Neuron (in vitro differentiated cells): ENCODE measurements at regions not wholly inside any gene's neighbourhood (a gene's known extent, or its start where the extent isn't known, plus 50 kb on each side); places are given as distances from the start of the nearest gene placed in this dataset.
"Not testable (repeated sequence)": the region's sequence is repeated elsewhere in the genome, so short reads cannot be mapped to it uniquely, and the experiment has no call there.

Experiments
- H2AFZ ChIP-seq: one replicate; pipeline ENCODE4 v1.6.1; 2013; ENCODE audit warnings: low read depth, mild to moderate bottlenecking, inconsistent platforms, low read length, moderate library complexity
- H3K27me3 ChIP-seq: one replicate; pipeline ENCODE4 v1.6.1; 2013; ENCODE audit warnings: low read length; ENCODE audit not compliant: insufficient read depth
- H3K36me3 ChIP-seq: one replicate; pipeline ENCODE4 v1.6.1; 2013; ENCODE audit warnings: low read length; ENCODE audit not compliant: insufficient read depth
- H3K4me1 ChIP-seq: one replicate; pipeline ENCODE4 v1.6.1; 2013; ENCODE audit warnings: low read length; ENCODE audit not compliant: insufficient read depth
- H3K4me3 ChIP-seq: 2 replicates; pipeline ENCODE4 v1.5.1; 2013; ENCODE audit warnings: mild to moderate bottlenecking, low read length, moderate library complexity
- H3K9me3 ChIP-seq: one replicate; pipeline ENCODE4 v1.6.1; 2013; ENCODE audit warnings: low read length

DNA sequence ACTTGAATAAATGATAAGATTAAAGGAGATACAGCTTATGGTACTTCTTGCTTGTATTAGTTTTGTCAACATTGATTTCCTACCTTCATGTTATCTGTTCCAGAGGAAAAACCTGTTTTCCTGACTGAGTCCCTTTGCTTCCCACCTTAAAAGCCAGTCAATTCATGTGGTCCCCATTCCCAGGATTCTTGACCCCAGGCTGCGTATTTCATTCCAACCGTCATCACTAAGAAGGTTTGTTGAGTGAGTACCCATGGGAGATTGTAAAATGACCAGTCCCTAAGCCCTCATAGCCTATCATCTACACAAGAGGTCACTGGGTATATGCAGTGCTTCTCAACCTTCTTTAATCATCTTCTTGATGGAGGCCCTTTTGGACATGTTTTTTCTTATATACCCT is 52.2 kb downstream of the BEX3 start:
- H3K9me3 ChIP-seq: no peaks in the 10 kb centered on the region
- H3K4me3 ChIP-seq: no peak overlapping the region
- no peaks in the 10 kb centered on the region for H3K36me3 ChIP-seq

DNA sequence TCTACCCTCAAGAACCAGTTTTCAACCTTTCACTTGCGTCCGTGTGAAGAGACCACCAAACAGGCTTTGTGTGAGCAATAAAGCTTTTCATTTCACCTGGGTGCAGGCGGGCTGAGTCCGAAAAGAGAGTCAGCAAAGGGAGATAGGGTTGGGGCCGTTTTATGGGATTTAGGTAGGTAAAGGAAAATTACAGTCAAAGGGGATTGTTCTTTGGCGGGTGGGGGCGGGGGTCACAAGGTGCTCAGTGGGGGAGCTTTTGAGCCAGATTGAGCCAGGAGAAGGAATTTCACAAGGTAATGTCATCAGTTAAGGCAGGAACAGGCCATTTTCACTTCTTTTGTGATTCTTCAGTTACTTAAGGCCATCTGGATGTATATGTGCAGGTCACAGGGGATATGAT is 52.7 kb downstream of the BEX3 start:
- H3K4me1 ChIP-seq, H3K9me3 ChIP-seq, H2AFZ ChIP-seq, H3K36me3 ChIP-seq, H3K4me3 ChIP-seq, H3K27me3 ChIP-seq: not testable (repeated sequence)

More for the DNA sequence above, 52.2 kb downstream of the BEX3 start:
- Histone ChIP-seq H3K4me1 (peaks cover 5% of the 10 kb centered on the region), H2AFZ (no peak overlapping the region), H3K27me3 (no peaks in the 10 kb centered on the region)

DNA sequence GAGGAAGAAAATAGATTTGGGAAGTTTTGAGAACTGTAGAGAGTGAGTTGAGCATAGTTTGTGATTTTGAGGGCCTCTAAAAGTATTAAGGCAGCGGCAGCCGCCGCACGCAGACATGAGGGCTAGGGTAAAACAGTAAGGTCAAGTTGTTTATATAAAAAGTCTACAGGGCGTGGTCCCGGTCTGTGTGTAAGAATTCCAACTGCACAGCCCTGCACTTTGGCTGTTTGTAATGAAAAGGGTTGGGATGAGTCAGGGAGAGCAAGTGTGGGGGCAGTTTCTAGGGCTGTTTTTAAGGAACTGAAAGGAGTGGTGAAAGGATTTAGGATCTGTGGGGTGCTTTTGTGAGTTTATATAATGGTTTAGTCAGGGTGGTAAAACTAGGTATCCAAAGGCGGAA is 55.0 kb downstream of the BEX3 start:
- no peaks in the 10 kb centered on the region for H3K36me3 ChIP-seq

DNA sequence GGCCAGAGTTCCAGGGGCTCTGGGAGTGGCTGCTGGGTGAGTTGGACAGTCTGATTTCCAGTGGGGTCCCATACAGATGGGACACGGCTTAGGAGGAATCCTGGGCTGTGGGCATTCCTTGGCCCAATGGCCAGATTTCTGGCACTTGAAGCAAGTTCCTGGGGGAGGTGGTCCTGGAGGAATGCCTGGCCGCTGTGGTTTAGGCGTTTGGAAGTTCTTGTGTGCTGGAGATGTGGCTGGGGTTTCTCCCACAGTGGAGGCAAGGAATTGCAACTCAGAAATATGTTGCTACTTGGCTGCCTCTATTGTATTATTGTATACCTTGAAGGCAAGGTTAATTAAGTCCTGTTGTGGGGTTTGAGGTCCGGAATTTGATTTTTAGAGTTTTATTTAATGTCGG is 56.5 kb downstream of the BEX3 start:
- H2AFZ ChIP-seq, H3K36me3 ChIP-seq, H3K4me3 ChIP-seq, H3K27me3 ChIP-seq, H3K4me1 ChIP-seq, H3K9me3 ChIP-seq: not testable (repeated sequence)

More for the DNA sequence above, 55.0 kb downstream of the BEX3 start:
- Histone ChIP-seq H3K4me3 (no peak overlapping the region), H3K27me3 (no peaks in the 10 kb centered on the region), H3K4me1 (no peaks in the 10 kb centered on the region), H3K9me3 (no peaks in the 10 kb centered on the region), H2AFZ (no peak overlapping the region)

DNA sequence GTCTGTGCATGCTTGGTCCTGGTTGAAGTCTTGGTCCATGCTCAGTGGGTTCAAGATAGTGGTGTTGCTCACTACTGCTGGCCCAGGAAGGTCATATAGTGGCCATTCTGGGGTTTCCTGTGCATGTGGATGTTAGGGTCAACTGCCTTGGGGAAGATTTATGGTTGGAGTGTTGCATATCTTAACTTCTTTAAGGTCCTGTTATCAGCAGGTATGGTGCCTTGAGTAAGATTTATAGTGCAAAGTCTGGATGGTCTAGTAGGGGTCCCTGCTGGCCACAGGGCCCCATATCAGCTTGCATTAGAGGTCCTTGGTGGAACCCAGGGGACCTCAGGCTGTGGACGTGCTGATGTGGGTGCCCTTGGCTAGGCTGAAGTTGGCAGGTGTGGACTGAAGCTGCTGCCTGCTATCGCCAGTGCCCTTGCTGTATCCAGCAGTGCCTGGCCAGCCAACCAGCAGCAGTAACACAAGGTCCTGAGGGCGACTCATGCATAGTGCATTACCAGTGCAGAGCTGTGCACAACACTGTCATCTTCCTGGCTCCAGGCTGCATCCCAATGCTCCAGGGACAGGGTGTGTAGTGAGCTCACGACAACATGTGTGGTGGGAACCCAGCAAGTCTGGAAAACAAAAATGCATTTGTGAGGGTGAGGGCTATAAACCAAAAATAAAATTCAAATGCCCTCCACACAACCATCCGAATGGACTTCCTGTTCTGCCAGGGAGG is 61.0 kb downstream of the BEX3 start:
- H3K4me3 ChIP-seq: no peak overlapping the region
- H3K36me3 ChIP-seq: no peaks in the 10 kb centered on the region
- no peaks in the 10 kb centered on the region for H3K9me3 ChIP-seq
- H3K27me3 ChIP-seq: no peaks in the 10 kb centered on the region
- H3K4me1 ChIP-seq: no peaks in the 10 kb centered on the region
- H2AFZ ChIP-seq: no peak overlapping the region

DNA sequence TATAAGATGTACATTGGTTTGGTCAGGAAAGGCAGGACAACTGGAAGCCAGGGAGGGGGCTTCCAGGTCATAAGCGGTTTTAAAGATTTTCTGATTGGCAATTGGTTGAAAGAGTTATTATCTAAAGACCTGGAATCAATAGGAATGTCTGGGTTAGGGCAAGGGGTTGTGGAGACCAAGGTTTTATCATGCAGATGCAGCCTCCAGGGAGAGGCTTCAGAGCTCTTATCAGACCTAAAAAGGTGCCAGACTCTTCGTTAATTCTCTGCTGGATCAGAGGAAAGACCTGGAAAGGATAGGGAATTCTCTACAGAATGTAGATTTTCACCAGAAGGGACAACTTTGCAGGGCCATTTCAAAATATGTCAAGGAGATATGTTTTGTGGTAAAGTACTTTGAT is 62.8 kb downstream of the BEX3 start:
- Histone ChIP-seq H3K4me3 (no peak overlapping the region), H3K36me3 (no peaks in the 10 kb centered on the region), H3K9me3 (no peaks in the 10 kb centered on the region), H3K27me3 (no peaks in the 10 kb centered on the region), H3K4me1 (peaks cover 5% of the 10 kb centered on the region), H2AFZ (no peak overlapping the region)

DNA sequence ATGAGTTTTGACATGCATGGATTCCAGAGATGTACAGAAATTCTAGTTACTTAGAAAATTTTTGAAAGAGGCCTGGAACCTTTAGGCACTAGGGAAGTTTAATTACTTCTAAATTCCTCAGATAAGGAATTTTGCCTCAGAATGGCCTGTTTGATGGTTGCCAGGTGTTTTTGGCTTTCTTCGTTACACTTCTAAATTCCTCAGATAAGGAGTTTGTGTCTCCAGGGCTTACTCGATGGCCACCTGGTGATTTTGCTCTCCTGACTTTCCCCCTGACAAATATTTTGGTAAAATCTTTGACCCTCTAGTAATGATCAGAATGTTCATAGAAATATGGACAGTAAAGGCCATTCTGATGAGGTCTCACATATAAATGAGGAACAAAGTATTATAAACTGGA is 64.3 kb downstream of the BEX3 start:
- no peak overlapping the region for H2AFZ ChIP-seq
- no peaks in the 10 kb centered on the region for H3K27me3 ChIP-seq
- no peaks in the 10 kb centered on the region for H3K9me3 ChIP-seq
- H3K4me1 ChIP-seq: peaks cover 14% of the 10 kb centered on the region
- H3K4me3 ChIP-seq: no peak overlapping the region
- H3K36me3 ChIP-seq: no peaks in the 10 kb centered on the region

DNA sequence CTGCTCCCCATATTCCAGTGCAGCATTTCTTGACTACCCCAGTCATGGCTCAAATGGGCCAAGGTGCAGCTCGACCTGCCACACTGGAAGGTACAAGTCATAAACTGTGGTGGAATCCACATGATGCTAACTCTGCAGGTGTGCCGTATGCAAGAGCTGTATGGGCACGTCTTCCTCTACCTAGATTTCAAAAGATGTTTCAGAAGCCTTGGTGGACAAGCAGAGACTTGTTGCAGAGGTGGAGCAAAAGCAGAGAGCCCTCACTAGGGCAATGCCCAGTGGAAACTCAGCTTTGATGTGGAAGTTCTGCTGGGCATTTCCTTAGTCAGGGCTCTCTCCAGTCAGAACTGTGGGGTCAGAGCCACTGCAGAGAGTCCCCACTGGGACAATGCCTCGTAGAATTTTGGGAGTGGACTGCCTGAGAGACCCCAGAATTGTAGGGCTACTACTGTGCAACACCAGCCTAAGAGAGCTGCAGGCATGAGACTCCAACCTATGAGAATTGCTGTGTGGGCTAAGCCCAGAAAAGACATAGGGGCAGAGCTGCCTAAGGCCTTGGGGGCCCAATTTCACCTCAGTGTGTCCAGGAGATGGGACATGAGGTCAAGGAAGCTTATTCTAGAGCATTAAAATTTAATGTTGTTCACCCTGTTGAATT is 65.7 kb downstream of the BEX3 start:
- H3K4me3 ChIP-seq: no peak overlapping the region
- no peaks in the 10 kb centered on the region for H3K27me3 ChIP-seq
- no peaks in the 10 kb centered on the region for H3K9me3 ChIP-seq
- peaks cover 26% of the 10 kb centered on the region for H3K4me1 ChIP-seq
- H3K36me3 ChIP-seq: no peaks in the 10 kb centered on the region
- H2AFZ ChIP-seq: no peak overlapping the region

DNA sequence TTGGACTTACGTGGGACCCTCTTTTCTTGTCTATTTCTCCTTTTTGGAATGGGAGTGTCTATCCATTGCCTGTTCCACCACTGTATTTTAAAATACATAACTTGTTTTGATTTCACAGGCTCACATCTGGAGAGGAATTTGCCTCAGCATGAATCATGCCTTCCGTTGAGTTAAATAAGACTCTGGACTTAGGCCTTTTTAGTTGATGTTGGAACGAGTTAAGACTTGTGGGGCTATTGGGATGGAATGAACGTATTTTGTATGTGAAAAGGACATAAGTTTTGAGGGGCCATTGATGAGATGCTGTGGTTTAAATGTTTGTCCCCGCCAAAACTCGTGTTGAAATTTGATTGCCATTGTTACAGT is 66.2 kb downstream of the BEX3 start:
- Histone ChIP-seq H3K36me3 (no peaks in the 10 kb centered on the region), H3K27me3 (no peaks in the 10 kb centered on the region), H3K9me3 (no peaks in the 10 kb centered on the region), H3K4me3 (no peak overlapping the region), H2AFZ (no peak overlapping the region), H3K4me1 (peaks cover 29% of the 10 kb centered on the region)

DNA sequence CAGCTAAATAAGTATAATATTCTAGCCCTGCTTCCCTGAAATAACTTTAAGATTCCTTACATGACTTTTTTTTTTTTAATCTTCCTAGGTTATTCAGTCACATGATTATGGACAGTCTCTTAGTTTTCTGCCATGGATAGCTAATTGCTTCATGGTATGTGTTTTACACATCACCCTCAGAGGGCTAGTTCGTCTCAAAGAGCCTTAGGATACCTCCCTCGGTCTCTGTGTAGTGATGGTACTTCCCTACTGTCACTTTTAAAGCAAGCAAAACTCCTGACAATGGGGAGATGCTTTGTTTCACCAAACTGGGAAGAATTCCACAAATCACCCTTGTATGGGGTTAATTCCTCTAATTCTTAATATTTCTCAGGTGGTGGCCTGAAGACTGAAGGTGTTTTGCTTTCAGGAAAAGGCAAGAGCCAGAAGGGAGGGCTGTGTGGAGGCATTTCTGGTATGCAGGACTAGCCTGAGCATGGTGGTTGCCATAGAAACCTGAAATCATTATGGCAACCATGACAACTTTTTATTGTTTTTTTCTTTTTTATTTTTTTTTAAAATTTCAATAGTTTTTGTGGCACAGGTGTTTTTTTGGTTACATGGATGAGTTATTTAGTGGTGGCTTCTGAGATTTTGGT is 70.4 kb downstream of the BEX3 start:
- peak overlapping the region; percentile 22 for H3K4me3 ChIP-seq
- no peaks in the 10 kb centered on the region for H3K27me3 ChIP-seq

More for the DNA sequence above, 70.4 kb downstream of the BEX3 start:
- H3K36me3 ChIP-seq: peaks cover 3% of the 10 kb centered on the region
- H2AFZ ChIP-seq: no peak overlapping the region
- H3K4me1 ChIP-seq: peaks cover 29% of the 10 kb centered on the region
- peaks cover 4% of the 10 kb centered on the region for H3K9me3 ChIP-seq
